H9 (cell line): ENCODE measurements at regions not wholly inside any gene's neighbourhood (a gene's known extent, or its start where the extent isn't known, plus 50 kb on each side); places are given as distances from the start of the nearest gene placed in this dataset.

ENCODE experiments used
- DNase-seq: peaks from one replicate; pipeline ENCODE4 v3.0.0-alpha.2; 2017
- H2AFZ ChIP-seq: one replicate; pipeline ENCODE4 v1.6.1; 2013; ENCODE audit warnings: mild to moderate bottlenecking, low read length, control low read depth, moderate library complexity
- H2AK5ac ChIP-seq: 2 replicates; pipeline ENCODE4 v1.6.1; 2013; ENCODE audit warnings: low read length, control low read depth, mixed read lengths; ENCODE audit not compliant: insufficient read length
- H2BK120ac ChIP-seq: one replicate; pipeline ENCODE4 v1.6.1; 2013; ENCODE audit warnings: low read depth, mild to moderate bottlenecking, low read length, control low read depth, inconsistent platforms; ENCODE audit not compliant: poor library complexity, severe bottlenecking
- H2BK12ac ChIP-seq: 2 replicates; pipeline ENCODE4 v1.6.1; 2013; ENCODE audit warnings: low read length, control low read depth, mixed read lengths, low read depth; ENCODE audit not compliant: insufficient read length
- H2BK15ac ChIP-seq: 2 replicates; pipeline ENCODE4 v1.6.1; 2013; ENCODE audit warnings: low read depth, low read length, control low read depth
- H2BK20ac ChIP-seq: one replicate; pipeline ENCODE4 v1.6.1; 2013; ENCODE audit warnings: low read depth, mild to moderate bottlenecking, low read length, control low read depth, inconsistent platforms; ENCODE audit not compliant: poor library complexity, severe bottlenecking
- H2BK5ac ChIP-seq: 2 replicates; pipeline ENCODE4 v1.6.1; 2013; ENCODE audit warnings: low read length, control low read depth, mixed read lengths; ENCODE audit not compliant: insufficient read length
- H3K14ac ChIP-seq: 2 replicates; pipeline ENCODE4 v1.6.1; 2013; ENCODE audit warnings: low read length, control low read depth; ENCODE audit not compliant: insufficient read depth
- H3K18ac ChIP-seq: 2 replicates; pipeline ENCODE4 v1.6.1; 2013; ENCODE audit warnings: low read depth, mild to moderate bottlenecking, mixed read lengths, low read length, control low read depth; ENCODE audit not compliant: insufficient read length
- H3K23ac ChIP-seq: 2 replicates; pipeline ENCODE4 v1.6.1; 2013; ENCODE audit warnings: low read length, control low read depth, mixed read lengths, low read depth; ENCODE audit not compliant: insufficient read length
- H3K23me2 ChIP-seq: 2 replicates; pipeline ENCODE4 v1.6.1; 2013; ENCODE audit warnings: low read depth, mild to moderate bottlenecking, mixed read lengths, low read length, control low read depth; ENCODE audit not compliant: insufficient read length, poor library complexity, severe bottlenecking
- H3K27ac ChIP-seq: 2 replicates; pipeline ENCODE4 v1.5.1; 2013; ENCODE audit warnings: low read length, control low read depth, mixed read lengths, low read depth; ENCODE audit not compliant: insufficient read length
- H3K27me3 ChIP-seq: 2 replicates; pipeline ENCODE4 v1.6.1; 2013; ENCODE audit warnings: low read length, control low read depth, inconsistent platforms; ENCODE audit not compliant: insufficient read depth
- H3K4ac ChIP-seq: 2 replicates; pipeline ENCODE4 v1.6.1; 2013; ENCODE audit warnings: low read depth, mild to moderate bottlenecking, control low read depth, inconsistent platforms, low read length, moderate library complexity
- H3K4me1 ChIP-seq: 2 replicates; pipeline ENCODE4 v1.6.1; 2013; ENCODE audit warnings: low read length, control low read depth, inconsistent platforms; ENCODE audit not compliant: insufficient read depth
- H3K4me2 ChIP-seq: 2 replicates; pipeline ENCODE4 v1.6.1; 2013; ENCODE audit warnings: low read length, control low read depth, mixed read lengths; ENCODE audit not compliant: insufficient read length, insufficient read depth
- H3K56ac ChIP-seq: 2 replicates; pipeline ENCODE4 v1.6.1; 2013; ENCODE audit warnings: low read depth, mild to moderate bottlenecking, mixed read lengths, low read length, control low read depth; ENCODE audit not compliant: insufficient read length
- H3K79me1 ChIP-seq: 2 replicates; pipeline ENCODE4 v1.6.1; 2013; ENCODE audit warnings: low read depth, mild to moderate bottlenecking, moderate library complexity, low read length, control low read depth, inconsistent platforms; ENCODE audit not compliant: insufficient read depth, poor library complexity, severe bottlenecking
- H3K79me2 ChIP-seq: 2 replicates; pipeline ENCODE4 v1.6.1; 2013; ENCODE audit warnings: low read length, control low read depth, inconsistent platforms; ENCODE audit not compliant: insufficient read depth
- H3K9ac ChIP-seq: 2 replicates; pipeline ENCODE4 v1.6.1; 2013; ENCODE audit warnings: low read length, control low read depth, mixed read lengths; ENCODE audit not compliant: insufficient read length; ENCODE audit errors: extremely low read depth
- H3K9me3 ChIP-seq: one replicate; pipeline ENCODE4 v1.6.1; 2013; ENCODE audit warnings: low read depth, low read length, inconsistent platforms; ENCODE audit not compliant: control insufficient read depth
- H3T11ph ChIP-seq: one replicate; pipeline ENCODE4 v1.6.1; 2013; ENCODE audit warnings: mild to moderate bottlenecking, low read length, control low read depth, inconsistent platforms
- H4K20me1 ChIP-seq: one replicate; pipeline ENCODE4 v1.6.1; 2013; ENCODE audit not compliant: control insufficient read depth, insufficient read length, insufficient read depth
- H4K5ac ChIP-seq: 2 replicates; pipeline ENCODE4 v1.6.1; 2013; ENCODE audit warnings: low read depth, mild to moderate bottlenecking, mixed read lengths, low read length, control low read depth; ENCODE audit not compliant: insufficient read length
- H4K8ac ChIP-seq: replicated peaks from 2 replicates; pipeline ENCODE4 v1.6.1; 2013; ENCODE audit warnings: low read length, control low read depth, mixed read lengths, low read depth; ENCODE audit not compliant: insufficient read length
- H4K91ac ChIP-seq: 2 replicates; pipeline ENCODE4 v1.6.1; 2013; ENCODE audit warnings: low read depth, mild to moderate bottlenecking, moderate library complexity, mixed read lengths, low read length, control low read depth; ENCODE audit not compliant: insufficient read length
- H3K27ac Mint-ChIP-seq, 3 experiments: 2 replicates in 2 of 3; 3 replicates in 1 of 3; pipeline ENCODE4 v1.8.0; 2020 to 2021; ENCODE audit warnings: mixed read lengths in 3 of 3, mild to moderate bottlenecking in 1 of 3, moderate library complexity in 1 of 3
- H3K27me3 Mint-ChIP-seq: 2 replicates; pipeline ENCODE4 v1.8.0; 2021; ENCODE audit warnings: low read depth, mild to moderate bottlenecking, moderate library complexity, mixed read lengths
- H3K36me3 Mint-ChIP-seq, 3 experiments: 2 replicates in 2 of 3; 3 replicates in 1 of 3; pipeline ENCODE4 v1.8.0; 2020 to 2021; ENCODE audit warnings: low read depth in 3 of 3, mixed read lengths in 3 of 3; ENCODE audit not compliant: insufficient read depth in 1 of 3
- H3K4me1 Mint-ChIP-seq, 2 experiments: 2 replicates each; pipeline ENCODE4 v1.8.0; 2020; ENCODE audit warnings: mixed read lengths in 2 of 2
- H3K4me3 Mint-ChIP-seq, 2 experiments: 2 replicates in 1 of 2; 3 replicates in 1 of 2; pipeline ENCODE4 v1.8.0; 2020 to 2021; ENCODE audit warnings: mild to moderate bottlenecking in 2 of 2, mixed read lengths in 2 of 2, moderate library complexity in 1 of 2
- H3K9me3 Mint-ChIP-seq, 2 experiments: 2 replicates in 1 of 2; 3 replicates in 1 of 2; pipeline ENCODE4 v1.8.0; 2020; ENCODE audit warnings: mild to moderate bottlenecking in 2 of 2, mixed read lengths in 2 of 2, moderate library complexity in 1 of 2
- WGBS: extraction: QIAGEN DNeasy Blood & Tissue Kit; methylation state at CpG from one replicate; pipeline ENCODE4 v1.1.7; 2013; ENCODE audit warnings: missing lambda C conversion rate, low lambda C conversion rate, mixed read lengths; ENCODE audit not compliant: insufficient read length; ENCODE audit errors: extremely low coverage; 5-methylcytosine and 5-hydroxymethylcytosine counted together
- TF ChIP-seq, protein P1 (sequence below): fragments of 200-600 bp; sonication (generic); conservative IDR thresholded peaks from 3 replicates; pipeline ENCODE4 v1.8.0; 2021; ENCODE audit warnings: antibody characterized with exemption, mild to moderate bottlenecking

DNA sequence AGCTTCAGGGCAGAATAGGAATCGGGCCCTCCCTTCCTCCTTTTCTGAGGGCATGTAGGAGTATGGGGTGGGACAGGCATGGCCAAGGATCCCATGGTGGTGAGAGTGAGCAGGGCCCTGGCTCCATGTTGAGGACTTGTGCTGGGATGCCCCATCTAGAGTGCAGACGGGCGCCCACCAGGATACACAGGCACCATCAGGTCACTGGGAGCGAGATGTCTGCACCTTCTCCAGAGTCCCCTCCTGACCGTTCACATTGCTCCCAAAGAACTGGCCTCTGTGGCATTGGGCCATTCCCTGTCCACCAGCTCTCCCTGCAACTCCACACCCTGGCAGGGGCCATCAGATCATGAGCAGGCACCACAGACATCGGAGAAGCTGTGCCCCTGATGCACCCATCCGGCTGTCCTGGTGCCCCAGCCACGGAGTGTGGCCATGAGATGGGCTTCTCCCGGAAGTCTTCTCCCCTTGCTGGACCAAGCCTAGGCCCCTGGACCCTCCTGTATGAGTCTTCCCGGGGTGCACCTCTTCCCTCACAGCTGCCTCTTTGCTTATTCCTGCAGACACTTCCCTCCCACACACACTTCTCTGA, 195.0 kb downstream of the IRX2 start:
- Histone ChIP-seq H3K27ac (no peak overlapping the region), H2BK20ac (no peak overlapping the region), H3K4me2 (no peak overlapping the region), H3K4ac (no peak overlapping the region), H4K91ac (no peak overlapping the region), H3K56ac (no peak overlapping the region), H2BK120ac (no peak overlapping the region), H3K27me3 (no peaks in the 10 kb centered on the region), H3K79me2 (no peaks in the 10 kb centered on the region), H3K79me1 (no peaks in the 10 kb centered on the region), H2AFZ (no peak overlapping the region), H3K4me1 (no peaks in the 10 kb centered on the region), H4K8ac (no peak overlapping the region), H2BK5ac (no peak overlapping the region), H3K23ac (no peak overlapping the region), H3K9me3 (peaks cover 4% of the 10 kb centered on the region), H4K5ac (no peak overlapping the region), H3K9ac (no peak overlapping the region), H2AK5ac (no peak overlapping the region), H2BK12ac (no peak overlapping the region), H2BK15ac (no peak overlapping the region), H3K23me2 (no peaks in the 10 kb centered on the region), H3T11ph (no peak overlapping the region), H3K14ac (no peak overlapping the region), H3K18ac (no peak overlapping the region), H4K20me1 (no peaks in the 10 kb centered on the region)
- Mint-ChIP-seq H3K27ac (no peak overlapping the region), H3K4me1 (no peaks in the 10 kb centered on the region), H3K27me3 (no peaks in the 10 kb centered on the region; the same call in none of the 2 replicates), H3K4me3 (no peak overlapping the region), H3K36me3 (peaks cover 12 to 27% (median 14%) of the 10 kb centered on the region in 3 experiments), H3K9me3 (peaks cover 31 to 40% of the 10 kb centered on the region in 2 experiments)
- TF ChIP-seq, protein P1, sequence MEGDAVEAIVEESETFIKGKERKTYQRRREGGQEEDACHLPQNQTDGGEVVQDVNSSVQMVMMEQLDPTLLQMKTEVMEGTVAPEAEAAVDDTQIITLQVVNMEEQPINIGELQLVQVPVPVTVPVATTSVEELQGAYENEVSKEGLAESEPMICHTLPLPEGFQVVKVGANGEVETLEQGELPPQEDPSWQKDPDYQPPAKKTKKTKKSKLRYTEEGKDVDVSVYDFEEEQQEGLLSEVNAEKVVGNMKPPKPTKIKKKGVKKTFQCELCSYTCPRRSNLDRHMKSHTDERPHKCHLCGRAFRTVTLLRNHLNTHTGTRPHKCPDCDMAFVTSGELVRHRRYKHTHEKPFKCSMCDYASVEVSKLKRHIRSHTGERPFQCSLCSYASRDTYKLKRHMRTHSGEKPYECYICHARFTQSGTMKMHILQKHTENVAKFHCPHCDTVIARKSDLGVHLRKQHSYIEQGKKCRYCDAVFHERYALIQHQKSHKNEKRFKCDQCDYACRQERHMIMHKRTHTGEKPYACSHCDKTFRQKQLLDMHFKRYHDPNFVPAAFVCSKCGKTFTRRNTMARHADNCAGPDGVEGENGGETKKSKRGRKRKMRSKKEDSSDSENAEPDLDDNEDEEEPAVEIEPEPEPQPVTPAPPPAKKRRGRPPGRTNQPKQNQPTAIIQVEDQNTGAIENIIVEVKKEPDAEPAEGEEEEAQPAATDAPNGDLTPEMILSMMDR = no peak
- DNase-seq = no peak
- no CpG with 5 or more reads among the region's 10 CpGs for WGBS
